OCI-LY7 (cell line): ENCODE measurements at regions not wholly inside any gene's neighbourhood (a gene's known extent, or its start where the extent isn't known, plus 50 kb on each side); places are given as distances from the start of the nearest gene placed in this dataset.

Source experiments
- BruUV-seq: library from RNA; stranded (reverse); fragments of 400-500 nt; replicated peaks from 2 replicates; lab custom pipeline; 2021; lab: Mats Ljungman, UMichigan
- CTCF ChIA-PET: fragments of 300-600 bp; sonication (Branson Sonifier 250); formaldehyde crosslinking; loops from one replicate; lab custom pipeline; 2022; ENCODE audit warnings: antibody characterized with exemption; ENCODE audit not compliant: unreplicated experiment; lab: Charles Lee
- POLR2A ChIA-PET: fragments of 300-600 bp; sonication (Branson Sonifier 250); formaldehyde crosslinking; loops from one replicate; lab custom pipeline; 2022; ENCODE audit warnings: antibody characterized with exemption; lab: Charles Lee
- DNase-seq: peaks from one replicate; pipeline ENCODE4 v3.0.0-alpha.2; 2015; ENCODE audit warnings: low spot score
- H2AFZ ChIP-seq: fragments of 200-600 bp; sonication (generic), shearing (Covaris generic); 2 replicates; pipeline ENCODE4 v1.6.1; 2014; ENCODE audit warnings: mild to moderate bottlenecking, antibody characterized with exemption, low read length, moderate library complexity
- H3K27ac ChIP-seq: fragments of 200-600 bp; sonication (generic); 2 replicates; pipeline ENCODE4 v1.5.1; 2014; ENCODE audit warnings: mixed run types, low read depth, mild to moderate bottlenecking, moderate library complexity, low read length, inconsistent platforms; ENCODE audit not compliant: poor library complexity, severe bottlenecking
- H3K36me3 ChIP-seq: fragments of 200-600 bp; sonication (generic); 2 replicates; pipeline ENCODE4 v1.6.1; 2014; ENCODE audit warnings: mild to moderate bottlenecking, antibody characterized with exemption, low read length, moderate library complexity, mixed read lengths; ENCODE audit not compliant: insufficient read depth
- H3K4me1 ChIP-seq: fragments of 200-600 bp; sonication (generic); 2 replicates; pipeline ENCODE4 v1.5.1; 2014; ENCODE audit warnings: mild to moderate bottlenecking, low read length; ENCODE audit not compliant: insufficient read depth, poor library complexity, severe bottlenecking
- H3K4me2 ChIP-seq: fragments of 200-600 bp; sonication (generic); 2 replicates; pipeline ENCODE4 v1.6.1; 2014; ENCODE audit warnings: mild to moderate bottlenecking, low read length
- H3K4me3 ChIP-seq: fragments of 200-600 bp; sonication (generic); 2 replicates; pipeline ENCODE4 v1.5.1; 2014; ENCODE audit warnings: mild to moderate bottlenecking, low read depth, low read length; ENCODE audit not compliant: poor library complexity, severe bottlenecking
- H3K79me2 ChIP-seq: fragments of 200-600 bp; sonication (generic); 2 replicates; pipeline ENCODE4 v1.6.1; 2016; ENCODE audit warnings: low read depth, mild to moderate bottlenecking, low read length, moderate library complexity, mixed read lengths; ENCODE audit not compliant: insufficient read depth
- H3K9me2 ChIP-seq: fragments of 200-600 bp; sonication (generic); 2 replicates; pipeline ENCODE4 v1.6.1; 2016; ENCODE audit warnings: mild to moderate bottlenecking, low read length, mixed read lengths; ENCODE audit not compliant: insufficient read depth
- H3K9me3 ChIP-seq: fragments of 200-600 bp; sonication (generic); 2 replicates; pipeline ENCODE4 v1.6.1; 2014; ENCODE audit warnings: mild to moderate bottlenecking, mixed run types, low read length, mixed read lengths
- H4K20me1 ChIP-seq: fragments of 200-600 bp; sonication (generic); 2 replicates; pipeline ENCODE4 v1.6.1; 2014; ENCODE audit warnings: mild to moderate bottlenecking, antibody characterized with exemption, low read length, moderate library complexity, mixed read lengths; ENCODE audit not compliant: insufficient read depth
- EZH2phosphoT487 ChIP-seq: fragments of 200-600 bp; sonication (generic); IDR thresholded peaks from 2 replicates; pipeline ENCODE4 v1.6.1; 2018; ENCODE audit warnings: low read depth, borderline replicate concordance, mild to moderate bottlenecking, mixed run types, antibody characterized with exemption, low read length, moderate library complexity, mixed read lengths
- intact Hi-C: fragments of 100-400 bp; cut with micrococcal nuclease; formaldehyde crosslinking; loops from one replicate; pipeline ENCODE4 v1.10.0; 2022; ENCODE audit not compliant: unreplicated experiment
- TF ChIP-seq, protein P1 (sequence below): fragments of 200-600 bp; sonication (generic); conservative IDR thresholded peaks from 2 replicates; pipeline ENCODE4 v1.5.1; 2014; ENCODE audit warnings: mild to moderate bottlenecking, antibody characterized with exemption, low read length, moderate library complexity, mixed read lengths

DNA sequence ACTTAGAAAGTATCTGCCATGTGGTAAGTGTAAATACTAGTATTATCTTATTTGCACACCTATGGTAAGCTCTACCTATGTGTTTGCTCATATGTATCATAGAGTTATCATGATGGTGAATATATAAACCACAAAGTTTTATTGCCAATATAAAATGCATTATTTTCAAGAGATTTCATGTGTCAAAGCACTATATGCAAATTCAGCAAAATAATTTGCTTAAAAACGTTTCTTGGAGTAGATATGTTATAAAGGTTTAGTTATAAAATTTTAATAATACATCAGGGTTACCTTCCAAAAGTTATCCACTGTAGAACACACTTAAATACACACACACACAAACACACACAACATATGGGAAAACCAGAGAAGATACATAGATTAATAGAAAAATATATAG is 1431.7 kb upstream of the C9orf72 start:
- no TSS peak for BruUV-seq
- Histone ChIP-seq H3K79me2 (no peaks in the 10 kb centered on the region), H3K4me2 (no peak overlapping the region), H4K20me1 (no peaks in the 10 kb centered on the region), H3K4me3 (no peak overlapping the region), H3K9me2 (no peaks in the 10 kb centered on the region), H2AFZ (no peak overlapping the region), H3K4me1 (no peaks in the 10 kb centered on the region), H3K9me3 (no peaks in the 10 kb centered on the region), H3K27ac (no peak overlapping the region), H3K36me3 (no peaks in the 10 kb centered on the region)
- TF ChIP-seq EZH2phosphoT487: no peak
- TF ChIP-seq, protein P1, sequence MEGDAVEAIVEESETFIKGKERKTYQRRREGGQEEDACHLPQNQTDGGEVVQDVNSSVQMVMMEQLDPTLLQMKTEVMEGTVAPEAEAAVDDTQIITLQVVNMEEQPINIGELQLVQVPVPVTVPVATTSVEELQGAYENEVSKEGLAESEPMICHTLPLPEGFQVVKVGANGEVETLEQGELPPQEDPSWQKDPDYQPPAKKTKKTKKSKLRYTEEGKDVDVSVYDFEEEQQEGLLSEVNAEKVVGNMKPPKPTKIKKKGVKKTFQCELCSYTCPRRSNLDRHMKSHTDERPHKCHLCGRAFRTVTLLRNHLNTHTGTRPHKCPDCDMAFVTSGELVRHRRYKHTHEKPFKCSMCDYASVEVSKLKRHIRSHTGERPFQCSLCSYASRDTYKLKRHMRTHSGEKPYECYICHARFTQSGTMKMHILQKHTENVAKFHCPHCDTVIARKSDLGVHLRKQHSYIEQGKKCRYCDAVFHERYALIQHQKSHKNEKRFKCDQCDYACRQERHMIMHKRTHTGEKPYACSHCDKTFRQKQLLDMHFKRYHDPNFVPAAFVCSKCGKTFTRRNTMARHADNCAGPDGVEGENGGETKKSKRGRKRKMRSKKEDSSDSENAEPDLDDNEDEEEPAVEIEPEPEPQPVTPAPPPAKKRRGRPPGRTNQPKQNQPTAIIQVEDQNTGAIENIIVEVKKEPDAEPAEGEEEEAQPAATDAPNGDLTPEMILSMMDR: no peak
- POLR2A ChIA-PET: no interaction called here
- intact Hi-C loops: no loop called here
- DNase-seq: no peak
- CTCF ChIA-PET: no interaction called here

DNA sequence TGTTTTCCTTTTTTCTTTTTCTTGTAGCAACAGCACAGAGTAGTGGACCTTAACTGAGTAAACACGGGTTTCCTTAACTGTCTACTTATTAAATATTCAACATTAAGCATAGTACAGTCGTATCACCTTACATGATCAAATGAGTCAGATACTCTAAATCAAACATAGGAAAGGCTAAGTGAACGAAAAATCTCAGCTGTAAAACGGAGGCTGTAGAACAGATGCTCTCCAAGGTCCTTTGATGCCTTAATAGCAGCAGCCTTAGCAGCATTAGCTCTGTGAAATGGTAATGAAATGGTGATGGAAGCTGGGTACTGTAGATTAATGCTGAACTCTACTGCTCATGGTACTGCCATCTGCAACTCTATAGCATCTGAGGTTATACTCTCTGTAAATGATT is 1433.3 kb upstream of the C9orf72 start:
- Histone ChIP-seq H3K4me3 (no peak overlapping the region), H3K27ac (no peak overlapping the region), H3K79me2 (no peaks in the 10 kb centered on the region), H3K4me2 (no peak overlapping the region), H3K36me3 (no peaks in the 10 kb centered on the region), H2AFZ (no peak overlapping the region), H4K20me1 (no peaks in the 10 kb centered on the region), H3K9me2 (no peaks in the 10 kb centered on the region), H3K4me1 (no peaks in the 10 kb centered on the region), H3K9me3 (no peaks in the 10 kb centered on the region)
- ChIA-PET POLR2A (no interaction called here), CTCF (no interaction called here)
- TF ChIP-seq, protein P1: no peak
- no peak for TF ChIP-seq EZH2phosphoT487
- BruUV-seq: no TSS peak
- intact Hi-C loops: no loop called here
- no peak for DNase-seq

DNA sequence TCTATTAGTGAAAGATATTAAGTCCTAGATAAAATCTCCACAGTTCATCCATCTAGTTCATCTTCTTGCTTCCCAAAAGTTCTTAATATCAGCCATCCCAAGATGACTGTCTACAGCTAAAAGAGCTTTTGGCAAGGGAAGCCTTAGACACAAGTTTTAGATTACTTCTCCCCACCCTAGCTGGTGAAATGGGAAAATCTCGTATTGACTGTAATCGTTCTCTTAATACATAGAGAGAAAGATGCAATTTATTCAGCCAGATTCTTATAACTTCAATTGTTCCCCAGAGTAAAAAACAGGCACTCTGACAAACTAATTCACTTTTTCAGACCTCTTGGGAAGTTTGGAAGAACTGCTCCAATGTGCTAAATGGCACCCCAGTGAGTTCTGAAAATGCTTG is 1439.6 kb upstream of the C9orf72 start:
- ChIA-PET CTCF (no interaction called here), POLR2A (interaction anchor here (0.6 to 1.3 kb wide), 3 partner anchors 48 to 1307 kb away, joined by 3 to 4 read pairs (median 3); no protein-coding TSS in a partner anchor)
- TF ChIP-seq, protein P1: no peak
- TF ChIP-seq EZH2phosphoT487: no peak
- no peak overlapping the region for H3K27ac ChIP-seq
- no peaks in the 10 kb centered on the region for H3K79me2 ChIP-seq
- no peaks in the 10 kb centered on the region for H3K36me3 ChIP-seq
- H3K4me1 ChIP-seq: no peaks in the 10 kb centered on the region
- H3K9me3 ChIP-seq: no peaks in the 10 kb centered on the region
- H3K9me2 ChIP-seq: peaks cover 4% of the 10 kb centered on the region; the same call in 1 of the 2 replicates
- no peaks in the 10 kb centered on the region for H4K20me1 ChIP-seq
- intact Hi-C loops: no loop called here
- no peak overlapping the region for H2AFZ ChIP-seq
- no peak overlapping the region for H3K4me2 ChIP-seq
- no TSS peak for BruUV-seq
- no peak overlapping the region for H3K4me3 ChIP-seq
- no peak for DNase-seq
